Stimulated activated CD4-positive, alpha-beta T cell treated with anti-CD3 and anti-CD28 coated beads, TNF-alpha, amount 100 ng/mL, for 24 hours (primary cell): ENCODE measurements at regions not wholly inside any gene's neighbourhood (a gene's known extent, or its start where the extent isn't known, plus 50 kb on each side); places are given as distances from the start of the nearest gene placed in this dataset.
"Not testable (repeated sequence)": the region's sequence is repeated elsewhere in the genome, so short reads cannot be mapped to it uniquely, and the experiment has no call there.

Experiments
- DNase-seq, 3 experiments: peaks; one replicate each; pipeline ENCODE4 v3.0.0-alpha.2; 2020; ENCODE audit warnings: low read depth in 3 of 3

DNA sequence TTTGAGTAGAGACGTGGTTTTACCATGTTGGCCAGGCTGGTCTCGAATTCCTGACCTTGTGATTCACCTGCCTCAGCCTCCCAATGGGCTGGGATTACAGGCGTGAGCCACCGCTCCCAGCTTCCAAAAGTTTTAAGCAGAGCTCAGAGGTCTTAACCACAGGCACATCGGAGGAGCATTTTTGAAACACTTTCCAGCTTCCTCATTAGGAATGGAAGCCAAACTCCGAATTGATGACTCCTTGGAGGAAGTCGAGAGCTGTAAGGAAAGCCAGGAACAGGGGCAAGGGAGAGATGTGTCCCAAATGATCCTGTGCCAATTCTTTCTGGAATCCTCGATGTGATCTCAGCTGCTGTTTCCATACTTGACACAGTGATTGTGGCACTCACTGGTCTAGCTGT is 56.2 kb upstream of the CCZ1B start:
- not testable (repeated sequence) for DNase-seq

DNA sequence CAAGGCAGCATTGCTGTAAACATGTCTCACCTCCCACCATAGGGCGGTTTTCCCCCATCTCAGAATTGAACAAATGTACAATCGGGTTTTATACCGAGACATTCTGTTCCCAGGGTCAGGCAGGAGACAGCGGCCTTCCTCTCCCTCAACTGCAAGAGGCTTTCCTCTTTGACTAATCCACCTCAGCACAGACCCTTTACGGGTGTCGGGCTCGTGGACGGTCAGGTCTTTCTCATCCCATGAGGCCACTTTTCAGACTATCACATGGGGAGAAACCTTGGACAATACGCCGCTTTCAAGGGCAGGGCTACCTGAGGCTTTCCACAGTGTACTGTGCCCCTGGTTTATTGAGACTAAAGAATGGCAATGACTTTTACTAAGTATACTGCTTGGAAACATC is 57.7 kb upstream of the CCZ1B start:
- not testable (repeated sequence) for DNase-seq

DNA sequence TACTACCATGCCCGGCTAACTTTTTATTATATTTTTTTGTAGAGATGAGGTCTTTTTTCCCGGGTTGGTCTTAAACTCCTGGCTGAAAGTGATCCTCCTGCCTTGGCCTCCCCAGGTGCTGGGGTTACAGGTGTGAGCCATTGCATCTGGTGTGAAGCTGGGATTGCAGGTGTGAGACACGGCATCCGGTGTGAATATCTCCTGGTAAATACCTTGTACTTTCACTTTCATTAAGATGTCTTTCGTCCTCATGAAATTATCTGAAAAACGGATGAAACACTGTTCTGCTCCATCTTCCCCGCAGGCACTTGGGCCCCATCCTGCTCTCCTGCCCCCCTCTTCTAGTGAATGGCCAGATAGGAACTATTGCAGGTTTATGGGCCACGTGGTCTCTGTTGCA is 60.1 kb upstream of the CCZ1B start:
- DNase-seq: no peak

DNA sequence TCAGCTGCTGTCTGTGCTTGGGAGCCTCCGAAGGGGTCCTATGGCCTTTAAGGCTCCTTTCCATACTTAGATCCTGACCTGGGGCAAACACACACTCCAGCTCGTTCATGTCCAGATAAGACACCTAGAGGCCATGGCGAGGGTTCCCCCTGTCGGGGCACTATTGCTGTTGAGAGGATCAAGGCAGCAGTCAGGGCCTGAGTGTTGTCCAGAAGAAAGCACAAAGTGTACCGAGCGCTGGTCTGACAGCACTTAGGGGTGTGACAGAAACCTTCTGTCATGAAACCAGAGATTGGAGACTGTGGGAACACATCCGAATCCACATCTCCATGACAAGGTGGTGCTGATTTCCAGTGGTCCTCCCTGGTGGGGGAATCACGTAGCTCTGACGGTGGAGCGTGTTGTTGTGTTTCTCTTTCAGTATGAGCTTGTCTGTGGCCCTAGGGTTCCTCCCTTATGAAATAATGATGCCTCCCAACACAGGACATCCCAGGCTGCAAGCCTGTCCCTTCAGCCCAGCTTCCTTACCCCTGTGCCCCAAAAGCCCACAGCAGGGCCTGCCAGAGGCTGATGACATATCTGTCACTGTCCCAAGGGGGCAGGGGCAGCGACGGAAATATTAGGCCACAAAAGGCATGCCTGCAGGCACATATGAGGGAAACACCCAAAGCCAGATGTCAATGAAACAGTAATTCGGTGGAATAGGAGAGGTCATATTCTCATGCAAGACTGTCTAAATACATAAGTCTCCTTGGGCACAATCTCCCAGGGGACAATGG is 62.4 kb upstream of the CCZ1B start:
- DNase-seq: not testable (repeated sequence)

DNA sequence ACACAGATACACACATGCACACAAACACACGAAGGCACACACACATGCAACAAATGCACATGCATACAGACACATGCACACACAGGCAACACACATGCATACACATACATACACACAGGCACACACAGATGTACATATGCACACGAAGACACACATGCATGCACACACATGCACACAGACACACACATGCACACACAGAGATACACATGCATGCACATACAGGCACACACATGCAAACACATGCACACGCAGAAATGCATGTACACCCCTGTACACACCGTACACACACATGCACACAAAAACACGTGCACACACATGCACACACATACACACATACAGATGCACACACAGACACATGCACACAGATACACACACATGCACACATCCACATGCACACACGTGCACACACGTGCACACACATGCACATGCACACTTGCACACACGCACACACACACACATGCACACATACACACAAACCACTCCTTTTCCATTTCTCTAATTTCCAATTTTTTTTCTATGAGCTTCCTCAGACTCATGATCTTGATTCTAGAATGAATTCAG is 63.3 kb upstream of the CCZ1B start:
- DNase-seq: no peak

DNA sequence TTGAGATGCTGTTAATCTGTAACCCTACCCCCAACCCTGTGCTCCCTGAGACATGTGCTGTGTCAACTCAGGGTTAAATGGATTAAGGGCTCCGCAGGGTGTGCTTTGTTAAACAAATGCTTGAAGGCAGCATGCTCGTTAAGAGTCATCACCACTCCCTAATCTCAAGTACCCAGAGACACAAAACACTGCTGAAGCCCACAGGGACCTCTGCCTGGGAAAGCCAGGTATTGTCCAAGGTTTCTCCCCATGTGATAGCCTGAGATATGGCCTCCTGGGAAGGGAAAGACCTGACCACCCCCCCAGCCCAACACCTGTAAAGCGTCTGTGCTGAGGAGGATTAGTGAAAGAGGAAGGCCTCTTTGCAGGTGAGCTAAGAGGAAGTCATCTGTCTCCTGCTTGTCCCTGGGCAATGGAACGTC is 76.0 kb upstream of the CCZ1B start:
- not testable (repeated sequence) for DNase-seq

DNA sequence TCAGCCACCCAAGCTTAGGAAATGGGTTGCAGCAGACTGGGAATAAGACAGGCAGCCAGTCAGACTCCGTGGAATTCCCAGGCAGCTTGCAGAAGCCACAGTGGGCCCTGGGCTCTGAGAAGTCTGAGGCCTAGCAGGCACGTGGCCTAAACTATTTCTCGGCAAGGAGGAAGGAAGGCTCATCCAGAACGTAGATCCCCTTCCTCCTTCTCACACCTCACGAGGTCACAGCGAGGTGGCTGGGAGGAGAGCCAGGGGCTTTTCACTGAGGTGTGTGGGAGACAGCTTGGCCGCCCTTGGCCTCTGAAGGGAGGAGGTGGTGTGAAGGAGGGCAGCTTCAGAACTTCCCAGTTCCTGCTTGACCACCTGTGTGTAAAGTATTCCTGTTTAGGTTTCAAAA is 77.2 kb upstream of the CCZ1B start:
- not testable (repeated sequence) for DNase-seq

DNA sequence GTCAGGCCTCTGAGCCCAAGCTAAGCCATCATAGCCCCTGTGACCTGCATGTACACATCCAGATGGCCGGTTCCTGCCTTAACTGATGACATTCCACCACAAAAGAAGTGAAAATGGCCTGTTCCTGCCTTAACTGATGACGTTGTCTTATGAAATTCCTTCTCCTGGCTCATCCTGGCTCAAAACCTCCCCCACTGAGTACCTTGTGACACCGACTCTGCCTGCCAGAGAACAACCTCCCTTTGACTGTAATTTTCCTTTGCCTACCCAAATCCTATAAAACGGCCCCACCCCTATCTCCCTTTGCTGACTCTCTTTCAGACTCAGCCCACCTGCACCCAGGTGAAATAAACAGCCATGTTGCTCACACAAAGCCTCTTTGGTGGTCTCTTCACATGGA is 77.7 kb upstream of the CCZ1B start:
- not testable (repeated sequence) for DNase-seq

DNA sequence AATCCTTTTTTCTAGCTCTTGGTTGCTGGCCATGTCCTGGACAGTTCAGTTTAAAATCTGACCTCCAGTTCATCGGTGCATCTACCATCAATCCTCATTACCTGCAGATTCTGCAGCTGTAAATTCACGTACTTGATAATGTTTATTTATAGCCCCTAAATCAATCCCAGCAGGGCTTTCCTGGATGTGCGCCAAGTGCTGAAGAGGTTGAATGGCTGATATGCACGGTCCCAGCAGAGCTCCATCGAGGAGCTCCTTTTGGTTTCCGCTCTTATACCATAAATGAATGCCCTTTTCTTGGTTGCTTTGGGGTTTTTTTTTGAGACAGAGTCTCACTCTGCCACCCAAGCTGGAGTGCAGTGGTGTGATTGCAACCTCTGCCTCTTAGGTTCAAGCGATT is 91.2 kb upstream of the CCZ1B start:
- no peak for DNase-seq

DNA sequence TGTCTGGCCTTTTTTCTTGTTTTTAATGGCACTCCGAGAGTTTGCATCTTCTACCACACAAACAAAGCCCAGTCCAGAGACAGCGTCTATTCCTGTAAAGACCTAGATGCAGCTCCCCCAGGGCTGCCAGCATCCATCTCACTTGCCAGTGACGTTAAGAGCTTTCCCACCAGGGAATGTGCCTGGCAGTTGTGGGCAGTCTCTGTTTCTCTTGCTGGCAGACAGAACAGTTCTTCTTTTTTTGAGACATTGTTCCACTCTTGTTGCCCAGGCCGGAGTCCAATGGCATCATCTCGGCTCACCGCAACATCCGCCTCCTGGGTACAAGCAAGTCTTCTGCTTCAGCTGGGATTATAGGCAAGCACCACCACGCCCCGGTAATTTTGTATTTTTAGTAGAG is 93.1 kb upstream of the CCZ1B start:
- DNase-seq: not testable (repeated sequence)

DNA sequence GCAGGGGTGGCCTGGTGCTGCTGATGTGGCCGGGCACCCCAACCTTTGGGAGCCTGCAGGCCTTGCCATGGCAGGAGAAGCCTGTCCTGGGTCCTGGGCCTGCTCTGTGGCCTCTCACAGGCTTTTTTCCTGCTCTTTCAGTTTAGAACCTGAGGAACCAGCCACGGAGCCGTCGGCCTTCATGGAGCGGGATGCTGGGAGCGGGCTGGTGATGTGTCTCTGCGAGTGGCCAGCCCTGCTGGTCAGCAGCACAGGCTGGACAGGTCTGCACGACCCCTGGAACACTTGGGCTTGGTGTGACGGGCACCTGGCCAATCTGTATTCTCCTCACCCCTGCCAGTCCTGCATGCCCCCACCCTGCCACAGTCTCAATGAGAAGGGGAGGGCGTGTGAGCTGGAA is 98.4 kb upstream of the CCZ1B start:
- DNase-seq: not testable (repeated sequence)

DNA sequence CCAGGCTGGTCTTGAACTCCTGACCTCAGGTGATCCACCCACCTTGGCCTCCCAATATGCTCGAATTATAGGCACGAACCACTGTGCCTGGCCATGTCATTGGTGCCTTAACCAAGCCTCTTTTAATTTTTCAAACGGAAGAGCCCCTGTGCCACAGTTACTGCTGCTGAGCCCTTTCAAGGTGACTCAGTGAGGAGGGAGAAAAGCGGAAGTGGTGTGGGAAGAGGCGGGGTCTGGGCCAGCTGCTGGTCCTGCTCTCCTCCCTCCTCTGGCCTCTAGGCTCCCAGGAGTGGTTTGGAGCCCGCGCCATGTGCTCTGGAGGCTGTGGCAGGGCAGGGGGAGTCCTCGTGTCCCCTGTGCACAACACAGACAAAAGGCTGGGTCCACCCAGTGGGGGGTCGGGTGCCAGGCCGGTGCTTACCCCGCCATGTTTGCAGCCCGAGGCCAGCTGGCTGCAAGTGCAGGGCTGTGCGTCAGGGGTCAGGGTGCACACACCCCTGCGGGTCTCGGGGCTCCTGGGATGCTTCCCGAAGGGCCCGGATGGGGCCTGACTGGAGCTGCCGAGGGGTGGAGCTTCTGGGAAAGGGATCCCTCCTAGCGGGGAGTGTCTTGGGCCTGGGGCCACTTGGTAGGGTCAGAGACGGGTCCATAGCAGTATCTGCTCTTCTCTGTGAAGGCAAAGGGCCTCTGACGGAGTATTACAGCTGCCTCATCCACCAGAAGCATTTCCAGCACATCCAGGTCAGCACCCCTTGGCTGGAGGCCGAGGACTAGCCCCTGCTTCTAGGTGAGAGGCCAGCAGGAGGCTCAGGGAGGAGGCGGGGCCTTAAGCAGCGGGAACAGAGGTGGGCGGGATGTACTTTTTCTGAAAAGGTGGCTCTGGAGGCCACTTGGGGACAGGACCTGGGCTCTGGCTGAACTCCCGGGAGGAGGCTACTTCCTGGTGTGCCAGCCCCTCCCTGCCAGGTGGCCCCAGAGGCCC is 100.4 kb upstream of the CCZ1B start:
- not testable (repeated sequence) for DNase-seq

DNA sequence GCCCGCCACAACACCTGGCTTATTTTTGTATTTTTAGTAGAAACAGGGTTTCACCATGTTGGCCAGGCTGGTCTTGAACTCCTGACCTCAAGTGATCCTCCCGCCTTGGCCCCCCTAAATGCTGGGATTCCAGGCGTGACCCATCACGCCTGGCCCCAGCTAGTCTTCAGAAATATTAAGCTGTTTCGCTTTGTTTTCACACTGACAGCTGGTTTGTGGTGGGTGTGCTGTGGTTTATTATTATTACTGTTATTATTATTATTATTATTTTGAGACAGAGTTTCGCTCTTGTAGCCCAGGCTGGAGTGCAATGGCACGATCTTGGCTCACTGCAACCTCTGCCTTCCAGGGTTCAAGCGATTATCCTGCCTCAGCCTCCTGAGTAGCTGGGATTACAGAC is 101.6 kb upstream of the CCZ1B start:
- not testable (repeated sequence) for DNase-seq

DNA sequence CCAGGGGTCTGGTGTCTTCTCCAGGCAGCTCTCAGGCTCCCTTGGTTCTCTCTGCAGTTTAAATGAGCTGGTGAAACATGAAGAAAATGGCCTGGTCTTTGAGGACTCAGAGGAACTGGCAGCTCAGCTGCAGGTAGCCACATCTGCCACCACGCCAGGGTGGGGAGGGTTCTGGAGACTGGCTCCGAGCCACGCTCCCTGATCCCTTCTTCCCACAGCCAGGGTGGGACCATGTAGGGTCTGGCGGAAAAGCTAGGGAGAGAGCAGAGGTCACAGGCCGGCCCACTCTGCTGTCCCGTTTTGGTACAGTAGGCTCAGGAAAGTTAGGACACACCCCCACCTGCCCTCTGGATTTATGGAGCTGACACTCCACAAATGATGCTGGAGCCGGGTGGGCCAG is 103.5 kb upstream of the CCZ1B start:
- DNase-seq: not testable (repeated sequence)

DNA sequence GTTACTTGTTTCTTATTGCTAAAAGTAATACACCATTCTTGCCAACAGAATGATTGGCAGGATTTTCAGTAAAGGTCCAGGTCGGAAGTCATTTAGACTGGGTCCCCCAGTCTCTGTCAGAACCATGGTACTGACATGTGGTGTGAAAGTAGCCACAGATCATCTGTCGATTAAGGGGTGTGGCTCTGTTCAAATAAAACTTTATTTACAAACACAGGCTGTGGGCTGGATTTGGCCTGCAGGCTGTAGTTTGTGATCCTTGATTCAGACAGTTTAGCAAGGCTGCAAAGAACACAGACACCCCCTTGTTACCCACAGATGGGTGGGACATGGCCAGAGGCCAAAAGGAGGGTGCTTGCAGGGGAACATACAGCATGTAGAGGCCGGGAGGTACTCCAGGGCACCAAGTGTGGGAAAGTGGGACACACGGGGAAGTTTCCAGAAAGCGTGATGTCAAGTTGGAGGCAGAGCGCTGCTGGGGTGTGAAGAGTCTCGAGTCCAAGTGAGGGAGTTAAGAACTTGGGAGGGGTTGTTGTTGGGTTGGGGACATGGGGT is 104.1 kb upstream of the CCZ1B start:
- DNase-seq: not testable (repeated sequence)

DNA sequence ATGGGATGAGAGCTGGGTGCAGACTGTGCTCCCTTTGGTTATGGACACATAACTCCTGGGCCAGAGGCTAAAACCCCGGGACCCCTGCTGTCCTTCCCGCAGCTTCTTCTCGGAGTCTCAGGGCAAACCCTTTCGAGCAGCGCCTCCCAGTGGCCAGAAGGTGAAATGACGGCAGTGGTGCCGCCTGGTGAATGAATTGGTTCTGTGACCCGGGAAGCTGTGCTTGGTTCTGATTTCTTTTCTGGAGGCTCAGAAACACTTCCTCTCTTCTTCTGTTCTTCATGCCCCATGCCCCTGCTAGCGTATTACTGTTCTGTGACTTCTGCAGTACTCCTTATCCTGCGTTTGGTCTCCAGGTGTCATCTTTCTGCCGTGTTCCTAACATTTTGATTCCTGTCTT is 104.7 kb upstream of the CCZ1B start:
- peak in 1 of 3 experiments; percentile 41 for DNase-seq

DNA sequence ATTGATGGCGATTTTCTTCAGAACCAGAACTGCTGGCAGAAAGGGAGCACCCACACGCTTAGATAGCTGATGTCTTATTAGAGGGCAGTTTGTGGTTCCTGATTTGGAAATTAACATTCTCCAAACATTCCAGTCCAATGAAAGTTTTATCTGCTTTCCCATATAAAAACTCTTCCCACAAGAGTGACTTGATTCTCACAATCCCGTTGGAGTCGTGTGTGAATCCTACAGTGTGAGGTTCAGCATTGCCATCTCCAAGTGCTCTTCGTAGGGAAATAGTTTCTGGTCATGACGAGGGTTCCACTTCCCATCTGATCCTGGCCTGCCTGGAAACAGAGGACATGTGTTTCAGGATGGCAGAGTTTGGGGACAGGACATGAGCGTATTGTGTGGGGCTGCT is 105.4 kb upstream of the CCZ1B start:
- DNase-seq: not testable (repeated sequence)

DNA sequence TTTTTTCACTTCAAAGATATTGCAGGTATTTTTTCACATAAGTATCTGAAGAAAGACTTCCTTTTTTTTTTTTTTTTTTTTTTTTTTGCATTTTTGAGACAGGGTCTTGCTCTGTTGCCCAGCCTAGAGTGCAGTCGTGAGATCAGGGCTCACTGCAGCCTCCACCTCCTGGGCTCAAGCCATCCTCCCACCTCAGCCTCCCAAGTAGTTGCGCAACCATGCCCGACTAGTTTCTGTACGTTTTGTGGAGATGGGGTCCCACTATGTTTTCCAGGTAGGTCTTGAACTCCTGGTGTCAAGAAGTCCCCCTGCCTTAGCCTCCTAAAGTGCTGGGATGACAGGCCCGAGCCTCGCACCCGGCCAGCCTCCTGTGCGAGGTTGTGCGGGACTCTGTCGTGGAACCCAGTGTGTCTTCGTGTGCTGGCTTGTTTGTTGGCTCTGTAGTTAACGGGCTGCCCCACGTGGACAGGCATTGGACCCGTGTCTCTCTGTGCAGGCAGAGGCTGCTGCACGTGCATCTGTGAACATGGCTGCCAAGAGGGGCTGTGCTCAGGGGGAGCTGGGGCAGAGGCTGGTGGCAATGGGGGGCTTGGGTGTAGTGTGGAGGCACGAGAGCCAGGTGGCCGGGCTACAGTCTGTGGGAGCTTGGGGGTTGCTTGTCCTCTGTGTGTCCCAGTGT is 108.0 kb upstream of the CCZ1B start:
- not testable (repeated sequence) for DNase-seq

DNA sequence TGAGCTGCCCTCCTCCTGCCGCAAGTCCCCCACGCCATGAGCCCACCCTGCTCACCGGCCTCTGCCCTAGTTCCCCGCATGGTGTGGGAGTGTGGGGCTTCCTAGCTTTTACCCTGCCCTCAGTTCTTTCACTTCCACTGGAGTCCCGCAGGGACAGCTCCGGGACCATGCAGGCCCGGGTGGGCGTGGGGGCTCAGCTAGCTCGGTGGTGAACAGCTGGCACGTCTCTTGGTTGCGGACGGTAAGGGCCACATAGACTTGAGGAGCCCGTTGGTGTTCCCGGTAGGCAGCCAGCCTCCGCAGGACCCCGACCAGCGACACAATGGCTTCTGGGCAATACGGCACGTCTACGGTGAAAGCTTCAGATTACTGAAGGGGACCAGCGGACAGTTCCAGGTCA is 108.9 kb upstream of the CCZ1B start:
- no peak for DNase-seq

DNA sequence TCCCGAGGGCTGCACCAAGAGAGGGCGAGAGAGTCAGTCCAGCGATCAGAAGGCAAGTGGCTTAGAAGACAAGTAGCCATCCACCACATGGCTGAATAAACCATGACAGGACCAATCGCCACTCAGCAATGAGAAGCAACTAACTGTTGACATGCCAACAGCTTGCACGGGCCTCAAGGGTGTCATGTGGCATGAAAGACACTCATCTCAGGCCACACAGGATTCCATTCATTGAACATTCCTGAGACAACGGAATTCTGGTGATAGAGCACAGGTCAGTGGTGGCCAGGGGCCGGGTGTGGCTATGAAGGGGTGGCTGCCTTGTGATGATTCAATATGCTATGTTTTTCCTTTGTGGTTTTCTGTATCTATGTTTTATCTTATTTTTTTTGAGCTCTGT is 110.6 kb upstream of the CCZ1B start:
- not testable (repeated sequence) for DNase-seq

DNA sequence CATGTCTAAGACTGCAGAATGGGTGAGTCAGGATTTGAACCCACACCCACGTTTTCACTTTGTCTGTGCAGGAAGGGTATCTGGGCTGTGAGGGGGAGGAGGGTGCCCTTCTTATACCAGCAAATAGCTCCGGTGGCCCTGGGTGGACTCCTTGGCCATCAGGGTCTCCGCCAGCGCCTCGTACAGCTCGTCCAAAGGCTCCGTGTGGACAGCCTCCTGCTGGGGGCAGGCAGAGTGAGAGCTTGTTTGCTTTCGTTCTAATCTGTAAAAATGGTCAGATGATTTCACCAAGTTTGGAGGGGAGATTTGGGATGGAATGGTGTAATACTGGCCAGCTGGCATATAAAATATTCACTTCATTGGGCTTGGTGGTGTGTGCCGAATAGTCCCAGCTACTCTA is 111.7 kb upstream of the CCZ1B start:
- DNase-seq: not testable (repeated sequence)
